ENCODE measurements at regions not wholly inside any gene's neighbourhood (a gene's known extent, or its start where the extent isn't known, plus 50 kb on each side); places are given as distances from the start of the nearest gene placed in this dataset.

GRCh38 chr12:126999352-126999751 is 1267.6 kb upstream of the TMEM132C start:
- Histone ChIP-seq H3K56ac (ENCODE audit: insufficient read length, low read depth, low read length) (no peak overlapping the region), H2BK5ac (ENCODE audit: insufficient read length, low read length) (no peak overlapping the region), H3K4me1 (ENCODE audit: insufficient read depth, low read length) (no peaks in the 10 kb centered on the region), H3K27ac (ENCODE audit: insufficient read length, low read depth, low read length) (no peak overlapping the region), H2BK15ac (ENCODE audit: low read depth, low read length) (no peak overlapping the region), H3T11ph (ENCODE audit: low read length) (no peak overlapping the region), H4K91ac (ENCODE audit: insufficient read length, low read depth, low read length) (no peak overlapping the region), H3K23me2 (ENCODE audit: insufficient read length, low read depth, low read length, poor library complexity, severe bottlenecking) (no peaks in the 10 kb centered on the region), H3K79me2 (ENCODE audit: insufficient read depth, low read length) (no peaks in the 10 kb centered on the region), H3K79me1 (ENCODE audit: insufficient read depth, low read depth, low read length, poor library complexity, severe bottlenecking) (no peaks in the 10 kb centered on the region), H2AFZ (ENCODE audit: low read length) (no peak overlapping the region), H3K4ac (ENCODE audit: low read depth, low read length) (no peak overlapping the region), H2AK5ac (ENCODE audit: insufficient read length, low read length) (no peak overlapping the region), H4K20me1 (ENCODE audit: control insufficient read depth, insufficient read depth, insufficient read length) (no peaks in the 10 kb centered on the region), H2BK12ac (ENCODE audit: insufficient read length, low read depth, low read length) (no peak overlapping the region), H4K5ac (ENCODE audit: insufficient read length, low read depth, low read length) (no peak overlapping the region), H3K14ac (ENCODE audit: insufficient read depth, low read length) (no peak overlapping the region), H3K18ac (ENCODE audit: insufficient read length, low read depth, low read length) (no peak overlapping the region), H2BK120ac (ENCODE audit: low read depth, low read length, poor library complexity, severe bottlenecking) (no peak overlapping the region), H3K23ac (ENCODE audit: insufficient read length, low read depth, low read length) (no peak overlapping the region), H2BK20ac (ENCODE audit: low read depth, low read length, poor library complexity, severe bottlenecking) (no peak overlapping the region), H4K8ac (replicated peaks; ENCODE audit: insufficient read length, low read depth, low read length) (no peak overlapping the region), H3K4me2 (ENCODE audit: insufficient read depth, insufficient read length, low read length) (no peak overlapping the region), H3K27me3 (ENCODE audit: insufficient read depth, low read length) (no peaks in the 10 kb centered on the region), H3K9me3 (ENCODE audit: control insufficient read depth, low read depth, low read length) (no peaks in the 10 kb centered on the region), H3K9ac (ENCODE audit: extremely low read depth, insufficient read length, low read length) (no peak overlapping the region)
- no peak for DNase-seq
- Mint-ChIP-seq H3K27ac (no peak overlapping the region), H3K27me3 (ENCODE audit: low read depth) (no peaks in the 10 kb centered on the region), H3K36me3 (ENCODE audit: insufficient read depth in 1 of 3, low read depth in 3 of 3) (no peaks in the 10 kb centered on the region), H3K4me3 (no peak overlapping the region), H3K9me3 (no peaks in the 10 kb centered on the region), H3K4me1 (peaks cover 3% of the 10 kb centered on the region in 2 experiments; a peak in 1 of 4 replicates)
- TF ChIP-seq CTCF (conservative IDR thresholded peaks at IDR 0.05), result no peak
- WGBS (ENCODE audit: extremely low coverage, insufficient read length, low lambda C conversion rate), result no CpG with 5 or more reads among the region's 5 CpGs

All from H9 (cell line).